ENCODE measurements at regions not wholly inside any gene's neighbourhood (a gene's known extent, or its start where the extent isn't known, plus 50 kb on each side); places are given as distances from the start of the nearest gene placed in this dataset.

GRCh38 chr6:82086944-82087343, 160.6 kb downstream of the IBTK start:
- WGBS: 97% methylated on average over 2 of the region's 2 CpGs
- no peak overlapping the region for H2BK120ac ChIP-seq (ENCODE audit: low read depth, low read length)

DNA sequence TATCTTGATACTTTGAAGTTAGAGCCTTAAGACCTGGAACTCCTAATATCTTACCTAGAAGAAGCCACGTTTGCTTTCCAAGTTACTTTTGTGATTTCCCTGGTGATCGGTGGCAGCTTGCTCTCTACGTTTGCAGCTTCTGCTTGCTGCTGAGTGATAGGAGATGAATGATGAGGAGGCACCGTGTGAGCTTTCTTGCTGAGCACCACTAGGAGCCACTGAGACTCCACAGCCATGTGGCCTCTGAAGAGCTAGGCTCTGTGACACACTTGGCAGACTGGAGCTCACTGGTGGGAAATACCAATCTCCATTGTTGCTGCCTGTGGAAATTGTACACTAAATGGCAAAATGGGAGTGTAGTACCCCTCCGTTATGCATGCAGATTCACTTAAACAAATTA, 161.8 kb downstream of the IBTK start:
- no peak overlapping the region for H2BK5ac ChIP-seq (ENCODE audit: low read depth, low read length, poor library complexity, severe bottlenecking)
- no peaks in the 10 kb centered on the region for H3K27me3 ChIP-seq (ENCODE audit: control insufficient read depth in 1 of 2, insufficient read depth in 1 of 2, low read length in 2 of 2)
- no peak overlapping the region for H2AFZ ChIP-seq (ENCODE audit: low read depth, low read length)
- no peaks in the 10 kb centered on the region for H3K36me3 ChIP-seq (ENCODE audit: control insufficient read depth in 1 of 2, insufficient read depth in 2 of 2, low read depth in 1 of 2, low read length in 2 of 2)
- no peak overlapping the region for H4K8ac ChIP-seq (ENCODE audit: low read length)
- no peaks in the 10 kb centered on the region for H3K79me1 ChIP-seq (replicated peaks; ENCODE audit: low read length, poor library complexity, severe bottlenecking)
- no peak overlapping the region for H3K27ac ChIP-seq (ENCODE audit: low read length, poor library complexity, severe bottlenecking)
- DNase-seq: no peak
- no peak overlapping the region for H3K4ac ChIP-seq (ENCODE audit: low read depth in 1 of 2, low read length in 2 of 2)
- peak overlapping the region in 1 of 2 experiments; percentile 12 for H3K18ac ChIP-seq (ENCODE audit: low read depth in 1 of 2, low read length in 2 of 2)
- no peak overlapping the region for H2BK15ac ChIP-seq (ENCODE audit: low read depth, poor library complexity, severe bottlenecking)
- no peak overlapping the region for H4K91ac ChIP-seq (ENCODE audit: low read length)
- peak overlapping the region in 1 of 2 experiments; percentile 41 for H3K14ac ChIP-seq (ENCODE audit: low read length in 2 of 2)
- H3K23ac ChIP-seq (ENCODE audit: low read length in 2 of 2): no peak overlapping the region
- H2AK5ac ChIP-seq (ENCODE audit: low read length, severe bottlenecking): no peak overlapping the region
- H3K4me2 ChIP-seq (ENCODE audit: low read length, poor library complexity, severe bottlenecking): no peak overlapping the region
- no peak overlapping the region for H3K4me3 ChIP-seq (ENCODE audit: insufficient read depth in 1 of 2, low read depth in 1 of 2, low read length in 2 of 2)
- no peaks in the 10 kb centered on the region for H3K9me3 ChIP-seq (ENCODE audit: control insufficient read depth, low read length)
- no peak overlapping the region for H2BK12ac ChIP-seq (ENCODE audit: low read length in 2 of 2)
- H2BK120ac ChIP-seq (ENCODE audit: low read depth, low read length): no peak overlapping the region
- no peak overlapping the region for H3K9ac ChIP-seq (ENCODE audit: low read length)
- no peaks in the 10 kb centered on the region for H3K4me1 ChIP-seq (ENCODE audit: control insufficient read depth, insufficient read depth, low read depth, low read length)
- WGBS: 74% methylated on average over 4 of the region's 5 CpGs

More at GRCh38 chr6:82086944-82087343, 160.6 kb downstream of the IBTK start:
- H3K27ac ChIP-seq (ENCODE audit: low read length, poor library complexity, severe bottlenecking): no peak overlapping the region
- no peak overlapping the region for H4K91ac ChIP-seq (ENCODE audit: low read length)
- no peak overlapping the region for H2AK5ac ChIP-seq (ENCODE audit: low read length, severe bottlenecking)
- H3K4ac ChIP-seq (ENCODE audit: low read depth in 1 of 2, low read length in 2 of 2): no peak overlapping the region
- H3K4me1 ChIP-seq (ENCODE audit: control insufficient read depth, insufficient read depth, low read depth, low read length): no peaks in the 10 kb centered on the region
- no peaks in the 10 kb centered on the region for H3K36me3 ChIP-seq (ENCODE audit: control insufficient read depth in 1 of 2, insufficient read depth in 2 of 2, low read depth in 1 of 2, low read length in 2 of 2)
- H3K4me2 ChIP-seq (ENCODE audit: low read length, poor library complexity, severe bottlenecking): no peak overlapping the region
- H2BK5ac ChIP-seq (ENCODE audit: low read depth, low read length, poor library complexity, severe bottlenecking): no peak overlapping the region
- no peak overlapping the region for H4K8ac ChIP-seq (ENCODE audit: low read length)
- H3K18ac ChIP-seq (ENCODE audit: low read depth in 1 of 2, low read length in 2 of 2): no peak overlapping the region
- no peaks in the 10 kb centered on the region for H3K27me3 ChIP-seq (ENCODE audit: control insufficient read depth in 1 of 2, insufficient read depth in 1 of 2, low read length in 2 of 2)
- H3K4me3 ChIP-seq (ENCODE audit: insufficient read depth in 1 of 2, low read depth in 1 of 2, low read length in 2 of 2): no peak overlapping the region
- no peak overlapping the region for H2BK15ac ChIP-seq (ENCODE audit: low read depth, poor library complexity, severe bottlenecking)
- no peak overlapping the region for H2BK12ac ChIP-seq (ENCODE audit: low read length in 2 of 2)
- no peak for DNase-seq
- H3K23ac ChIP-seq (ENCODE audit: low read length in 2 of 2): no peak overlapping the region
- H3K14ac ChIP-seq (ENCODE audit: low read length in 2 of 2): no peak overlapping the region
- no peaks in the 10 kb centered on the region for H3K79me1 ChIP-seq (replicated peaks; ENCODE audit: low read length, poor library complexity, severe bottlenecking)
- H3K9ac ChIP-seq (ENCODE audit: low read length): no peak overlapping the region
- H2AFZ ChIP-seq (ENCODE audit: low read depth, low read length): no peak overlapping the region
- no peaks in the 10 kb centered on the region for H3K9me3 ChIP-seq (ENCODE audit: control insufficient read depth, low read length)

DNA sequence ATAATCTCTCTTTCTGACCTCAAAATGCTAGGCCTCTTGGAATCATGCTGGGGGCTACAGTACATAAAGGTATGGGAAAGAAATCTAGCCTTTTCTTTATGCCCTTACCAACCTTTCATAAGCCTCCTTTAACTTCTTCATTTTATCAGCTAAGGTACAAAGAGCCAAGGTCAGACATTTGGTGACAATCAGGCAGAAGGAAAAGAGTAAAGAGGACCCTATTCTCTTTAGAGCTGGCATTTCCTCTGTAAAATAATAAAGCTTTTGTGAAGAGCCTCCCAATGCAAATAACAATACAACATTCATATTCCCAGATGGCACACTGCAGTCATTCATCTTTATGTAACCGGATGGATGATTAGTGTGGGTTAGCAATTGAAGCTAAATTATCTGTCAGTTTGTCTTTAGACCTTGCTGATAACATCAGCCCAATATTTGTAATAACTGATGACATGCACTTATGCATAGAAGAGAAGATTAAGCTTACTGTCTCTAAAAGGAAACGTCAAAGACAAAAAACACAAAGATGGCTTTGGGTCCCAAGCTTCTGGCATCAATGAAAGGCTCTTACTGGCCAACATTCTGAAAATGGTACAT, 163.1 kb downstream of the IBTK start:
- no peak overlapping the region for H2BK15ac ChIP-seq (ENCODE audit: low read depth, poor library complexity, severe bottlenecking)
- no peaks in the 10 kb centered on the region for H3K9me3 ChIP-seq (ENCODE audit: control insufficient read depth, low read length)
- no peak overlapping the region for H3K4me2 ChIP-seq (ENCODE audit: low read length, poor library complexity, severe bottlenecking)
- H3K79me1 ChIP-seq (replicated peaks; ENCODE audit: low read length, poor library complexity, severe bottlenecking): no peaks in the 10 kb centered on the region
- no peak for DNase-seq
- no peak overlapping the region for H4K91ac ChIP-seq (ENCODE audit: low read length)
- H3K18ac ChIP-seq (ENCODE audit: low read depth in 1 of 2, low read length in 2 of 2): no peak overlapping the region
- H3K27me3 ChIP-seq (ENCODE audit: control insufficient read depth in 1 of 2, insufficient read depth in 1 of 2, low read length in 2 of 2): no peaks in the 10 kb centered on the region
- H3K14ac ChIP-seq (ENCODE audit: low read length in 2 of 2): no peak overlapping the region
- no peaks in the 10 kb centered on the region for H3K4me1 ChIP-seq (ENCODE audit: control insufficient read depth, insufficient read depth, low read depth, low read length)
- no peak overlapping the region for H2BK5ac ChIP-seq (ENCODE audit: low read depth, low read length, poor library complexity, severe bottlenecking)
- H4K8ac ChIP-seq (ENCODE audit: low read length): no peak overlapping the region
- 95% methylated on average over 1 of the region's 2 CpGs for WGBS
- H2AFZ ChIP-seq (ENCODE audit: low read depth, low read length): no peak overlapping the region
- no peak overlapping the region for H3K4me3 ChIP-seq (ENCODE audit: insufficient read depth in 1 of 2, low read depth in 1 of 2, low read length in 2 of 2)
- no peak overlapping the region for H3K4ac ChIP-seq (ENCODE audit: low read depth in 1 of 2, low read length in 2 of 2)
- no peaks in the 10 kb centered on the region for H3K36me3 ChIP-seq (ENCODE audit: control insufficient read depth in 1 of 2, insufficient read depth in 2 of 2, low read depth in 1 of 2, low read length in 2 of 2)
- H2BK120ac ChIP-seq (ENCODE audit: low read depth, low read length): no peak overlapping the region
- no peak overlapping the region for H3K9ac ChIP-seq (ENCODE audit: low read length)
- H3K23ac ChIP-seq (ENCODE audit: low read length in 2 of 2): no peak overlapping the region
- H2BK12ac ChIP-seq (ENCODE audit: low read length in 2 of 2): no peak overlapping the region
- no peak overlapping the region for H3K27ac ChIP-seq (ENCODE audit: low read length, poor library complexity, severe bottlenecking)
- no peak overlapping the region for H2AK5ac ChIP-seq (ENCODE audit: low read length, severe bottlenecking)

GRCh38 chr6:82083646-82084045, 163.9 kb downstream of the IBTK start:
- H4K8ac ChIP-seq (ENCODE audit: low read length): no peak overlapping the region
- no peak overlapping the region for H2AFZ ChIP-seq (ENCODE audit: low read depth, low read length)
- H3K4me1 ChIP-seq (ENCODE audit: control insufficient read depth, insufficient read depth, low read depth, low read length): no peaks in the 10 kb centered on the region
- no peak overlapping the region for H3K14ac ChIP-seq (ENCODE audit: low read length in 2 of 2)
- H3K4me3 ChIP-seq (ENCODE audit: insufficient read depth in 1 of 2, low read depth in 1 of 2, low read length in 2 of 2): no peak overlapping the region
- H3K4me2 ChIP-seq (ENCODE audit: low read length, poor library complexity, severe bottlenecking): no peak overlapping the region
- H3K27me3 ChIP-seq (ENCODE audit: control insufficient read depth in 1 of 2, insufficient read depth in 1 of 2, low read length in 2 of 2): no peaks in the 10 kb centered on the region
- no peak overlapping the region for H2BK5ac ChIP-seq (ENCODE audit: low read depth, low read length, poor library complexity, severe bottlenecking)
- WGBS: no CpG with 5 or more reads among the region's 1 CpG
- H2AK5ac ChIP-seq (ENCODE audit: low read length, severe bottlenecking): no peak overlapping the region
- H3K4ac ChIP-seq (ENCODE audit: low read depth in 1 of 2, low read length in 2 of 2): no peak overlapping the region
- H3K27ac ChIP-seq (ENCODE audit: low read length, poor library complexity, severe bottlenecking): no peak overlapping the region
- H3K18ac ChIP-seq (ENCODE audit: low read depth in 1 of 2, low read length in 2 of 2): no peak overlapping the region
- H3K36me3 ChIP-seq (ENCODE audit: control insufficient read depth in 1 of 2, insufficient read depth in 2 of 2, low read depth in 1 of 2, low read length in 2 of 2): no peaks in the 10 kb centered on the region
- no peak overlapping the region for H3K23ac ChIP-seq (ENCODE audit: low read length in 2 of 2)
- no peak overlapping the region for H2BK120ac ChIP-seq (ENCODE audit: low read depth, low read length)
- H2BK15ac ChIP-seq (ENCODE audit: low read depth, poor library complexity, severe bottlenecking): no peak overlapping the region
- H3K79me1 ChIP-seq (replicated peaks; ENCODE audit: low read length, poor library complexity, severe bottlenecking): no peaks in the 10 kb centered on the region
- DNase-seq: no peak
- H3K9ac ChIP-seq (ENCODE audit: low read length): no peak overlapping the region
- no peaks in the 10 kb centered on the region for H3K9me3 ChIP-seq (ENCODE audit: control insufficient read depth, low read length)
- H4K91ac ChIP-seq (ENCODE audit: low read length): no peak overlapping the region
- H2BK12ac ChIP-seq (ENCODE audit: low read length in 2 of 2): no peak overlapping the region

Measured in mesenchymal stem cell (in vitro differentiated cells and primary cell).